ENCODE measurements at regions not wholly inside any gene's neighbourhood (a gene's known extent, or its start where the extent isn't known, plus 50 kb on each side); places are given as distances from the start of the nearest gene placed in this dataset.
"Not testable (repeated sequence)": the region's sequence is repeated elsewhere in the genome, so short reads cannot be mapped to it uniquely, and the experiment has no call there.

DNA sequence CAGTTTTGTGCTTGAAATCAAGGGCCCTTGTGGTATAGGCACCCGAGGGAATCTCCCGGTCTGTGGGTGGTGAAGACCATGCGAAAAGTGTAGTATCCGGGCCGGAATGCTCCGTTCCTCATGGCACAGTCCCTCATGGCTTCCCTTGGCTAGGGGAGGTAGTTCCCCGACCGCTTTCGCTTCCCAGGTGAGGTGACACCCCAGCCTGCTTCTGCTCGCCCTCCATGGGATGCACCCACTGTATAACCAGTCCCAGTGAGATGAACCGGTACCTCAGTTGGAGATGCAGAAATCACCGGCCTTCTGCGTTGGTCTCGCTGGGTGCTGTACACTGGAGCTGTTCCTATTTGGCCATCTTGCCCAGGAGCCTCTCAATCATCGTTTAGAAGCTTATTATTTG lies 195.7 kb upstream of the POT1 start:
- no peak for DNase-seq (ENCODE audit: low read depth, low spot score)
- H3K27ac ChIP-seq, result no peak overlapping the region

DNA sequence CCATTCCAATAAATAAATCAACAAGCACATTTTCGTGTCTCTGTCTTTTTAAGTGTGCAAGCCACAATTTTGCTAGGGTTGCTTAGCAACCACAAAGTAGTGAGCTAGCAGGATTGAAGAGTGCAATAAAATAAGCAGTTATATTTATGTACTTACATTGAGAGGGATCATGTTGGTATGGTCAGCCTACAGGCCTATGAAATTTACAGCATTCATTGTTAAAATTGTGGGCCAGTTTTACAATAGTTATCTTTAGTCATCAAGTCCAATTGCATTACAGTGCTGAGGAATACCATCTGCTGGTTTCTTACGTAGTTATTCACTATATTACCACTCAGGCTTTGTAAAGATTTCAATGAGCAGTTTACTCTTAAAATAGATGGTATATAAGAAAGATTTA lies 192.5 kb upstream of the POT1 start:
- H3K27ac ChIP-seq, result no peak overlapping the region
- no peak for DNase-seq (ENCODE audit: low read depth, low spot score)

DNA sequence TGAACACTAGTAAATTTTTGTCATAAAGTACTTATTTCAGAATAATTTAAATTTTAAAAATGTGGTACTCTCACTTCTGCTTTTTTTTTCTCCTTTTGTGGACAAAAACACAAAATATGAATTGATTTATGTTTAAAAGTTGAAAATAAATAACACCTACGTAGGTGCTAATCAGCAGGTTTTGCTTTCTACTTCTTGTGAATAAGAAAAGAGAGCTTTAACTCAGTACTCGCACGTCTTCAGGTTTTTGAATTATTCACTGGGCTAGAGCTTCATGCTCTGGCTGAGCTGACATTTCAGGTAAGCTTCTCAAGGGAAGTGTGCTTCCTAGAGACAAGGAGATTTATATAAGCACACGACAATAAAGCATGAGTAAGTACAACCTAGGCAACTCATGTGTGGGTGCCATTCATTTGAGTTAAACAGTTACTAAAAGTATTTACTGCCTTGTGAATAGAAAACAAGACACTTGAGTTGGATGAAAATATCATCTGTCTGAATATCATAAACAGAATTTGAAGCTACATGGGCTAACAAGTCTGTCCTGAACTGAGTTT lies 190.0 kb upstream of the POT1 start:
- H3K27ac ChIP-seq, result no peak overlapping the region
- DNase-seq (ENCODE audit: low read depth, low spot score), result no peak

DNA sequence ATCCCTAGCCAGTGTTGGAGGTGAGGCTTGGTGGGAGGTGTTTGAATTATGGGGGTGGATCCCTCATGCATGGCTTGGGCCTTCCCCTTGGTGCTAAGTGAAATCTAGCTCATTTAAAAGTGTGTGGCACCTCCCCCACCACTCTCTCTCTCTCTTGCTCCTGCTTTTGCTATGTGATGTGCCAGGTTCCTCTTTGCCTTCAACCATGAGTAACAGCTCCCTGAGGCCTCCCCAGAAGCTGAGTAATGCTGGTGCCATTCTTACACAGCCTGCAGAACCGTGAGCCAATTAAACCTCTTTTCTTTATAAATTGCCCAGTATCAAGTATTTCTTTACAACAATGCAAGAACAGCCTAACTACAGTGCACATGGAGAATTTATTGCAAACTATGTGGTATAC lies 188.8 kb upstream of the POT1 start:
- H3K27ac ChIP-seq, result no peak overlapping the region

DNA sequence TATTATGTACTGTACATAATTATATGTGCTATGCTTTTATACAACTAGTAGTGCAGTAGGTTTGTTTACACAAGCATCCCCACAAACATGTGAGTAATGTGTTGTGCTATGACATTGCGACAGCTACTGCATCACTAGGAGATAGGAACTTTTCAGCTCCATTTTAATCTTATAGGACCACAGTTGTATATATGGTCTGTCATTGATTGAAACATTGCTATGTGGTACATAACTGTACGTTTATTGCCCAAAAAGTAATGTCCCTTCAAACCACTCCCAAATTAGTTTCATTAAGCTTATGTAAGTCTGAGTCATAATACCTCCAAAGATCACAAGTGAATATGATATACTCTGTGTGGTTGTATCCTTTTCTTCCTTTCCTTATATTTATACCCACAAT lies 183.2 kb upstream of the POT1 start:
- H3K27ac ChIP-seq, result no peak overlapping the region
- no peak for DNase-seq (ENCODE audit: low read depth, low spot score)

More for the DNA sequence above, 188.8 kb upstream of the POT1 start:
- no peak for DNase-seq (ENCODE audit: low read depth, low spot score)

DNA sequence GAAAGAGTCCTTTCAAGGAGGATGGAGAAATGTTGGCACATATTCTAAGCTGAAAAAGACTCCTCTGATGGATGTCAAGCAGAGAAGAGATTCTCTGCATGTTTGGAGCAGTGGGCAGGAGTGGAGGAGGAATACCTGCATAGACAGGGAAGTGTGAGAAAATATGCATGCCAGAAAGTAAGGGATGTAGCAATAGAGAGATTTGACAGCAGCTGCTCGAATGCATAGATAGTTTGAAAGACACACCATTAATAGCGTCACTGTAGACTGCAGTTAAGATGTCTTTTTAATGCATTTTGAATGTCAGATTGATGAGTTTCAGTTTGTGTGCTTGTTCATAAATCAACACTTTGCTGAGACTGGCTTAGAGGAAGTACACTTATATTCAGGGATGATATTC lies 169.9 kb upstream of the POT1 start:
- DNase-seq (ENCODE audit: low read depth, low spot score), result no peak
- H3K27ac ChIP-seq, result no peak overlapping the region

DNA sequence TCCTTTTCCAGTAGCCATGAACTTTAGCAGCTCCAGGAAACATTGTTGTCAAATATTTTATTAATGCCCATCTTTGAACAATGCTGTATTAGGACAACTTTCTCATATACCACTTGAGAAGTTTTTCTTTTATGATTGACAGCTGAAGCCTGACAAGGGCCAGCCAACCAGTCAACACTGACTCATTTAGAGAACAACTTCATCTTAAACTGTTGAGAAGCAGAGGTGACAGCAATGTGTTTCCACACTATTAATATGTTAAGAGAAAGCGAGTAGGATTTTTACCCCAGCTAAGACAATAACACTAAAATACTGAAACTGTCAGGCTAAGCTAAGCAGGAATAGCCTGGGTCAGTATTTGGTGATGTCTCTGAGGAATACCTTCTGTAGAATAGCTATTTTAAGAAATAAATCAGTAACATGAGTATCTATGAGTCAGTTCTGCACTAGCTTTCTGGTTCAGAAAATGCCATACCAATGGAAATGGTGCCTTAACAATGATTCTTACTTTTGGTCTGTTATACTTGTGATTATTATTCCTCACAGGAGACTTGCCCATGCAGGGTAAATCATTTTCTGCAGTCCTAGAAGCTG lies 168.8 kb upstream of the POT1 start:
- H3K27ac ChIP-seq, result no peak overlapping the region
- no peak for DNase-seq (ENCODE audit: low read depth, low spot score)

DNA sequence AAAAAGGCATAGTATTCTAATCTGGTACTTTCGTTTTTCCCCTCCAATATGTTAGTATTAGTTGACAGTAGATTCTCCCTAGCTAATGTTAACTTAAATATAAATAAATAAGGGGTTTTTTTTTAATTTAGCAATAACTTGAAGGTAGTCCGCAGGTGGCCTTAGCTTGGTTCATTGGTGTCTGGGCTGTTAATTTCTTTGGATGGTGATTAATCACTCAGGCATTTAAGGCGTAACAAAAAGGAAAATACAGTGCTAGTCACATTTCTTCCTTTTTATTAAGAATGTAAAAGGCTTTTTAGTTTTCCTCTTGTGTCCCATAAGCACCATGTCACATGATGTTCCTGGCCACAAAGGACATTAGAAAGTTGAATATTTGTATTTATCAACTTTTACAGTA lies 161.0 kb upstream of the POT1 start:
- no peak for DNase-seq (ENCODE audit: low read depth, low spot score)
- peak overlapping the region; percentile 72 for H3K27ac ChIP-seq

DNA sequence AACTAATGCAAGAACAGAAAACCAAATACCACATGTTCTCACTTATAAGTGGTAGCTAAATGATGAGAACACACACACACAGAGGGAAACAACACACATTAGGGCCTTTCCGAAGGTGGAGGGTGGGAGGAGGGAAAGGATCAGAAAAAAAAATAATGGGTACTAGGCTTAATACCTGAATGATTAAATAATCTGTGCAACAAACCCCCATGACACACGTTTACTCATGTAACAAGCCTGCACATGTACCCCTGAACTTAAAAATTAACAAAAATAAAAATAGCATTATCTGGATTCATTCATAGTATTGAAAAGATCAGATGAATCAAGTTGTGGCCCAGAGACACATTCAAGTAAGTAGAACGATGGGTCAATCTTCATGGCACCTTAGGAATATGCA lies 159.5 kb upstream of the POT1 start:
- H3K27ac ChIP-seq, result peak overlapping the region; percentile 72
- DNase-seq (ENCODE audit: low read depth, low spot score), result no peak

DNA sequence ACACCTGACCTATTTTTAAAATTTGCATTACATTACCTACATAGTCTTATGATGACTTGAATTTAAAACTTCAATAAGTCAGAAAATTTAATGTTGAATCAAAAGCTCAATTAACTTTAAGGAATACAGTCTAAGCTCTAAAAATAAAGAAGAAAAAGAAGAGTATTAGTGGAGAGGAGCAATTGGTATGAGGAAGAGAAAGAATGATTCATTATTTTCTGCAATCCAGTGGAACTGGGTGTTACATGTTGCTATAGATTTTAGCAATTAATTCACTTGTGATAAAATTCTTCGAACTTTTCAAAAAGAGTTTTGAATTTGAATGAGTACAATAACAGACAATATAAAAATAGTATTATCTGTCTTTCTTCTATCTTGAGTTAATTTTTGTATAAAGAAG lies 158.9 kb upstream of the POT1 start:
- no peak for DNase-seq (ENCODE audit: low read depth, low spot score)
- peak overlapping the region; percentile 72 for H3K27ac ChIP-seq

DNA sequence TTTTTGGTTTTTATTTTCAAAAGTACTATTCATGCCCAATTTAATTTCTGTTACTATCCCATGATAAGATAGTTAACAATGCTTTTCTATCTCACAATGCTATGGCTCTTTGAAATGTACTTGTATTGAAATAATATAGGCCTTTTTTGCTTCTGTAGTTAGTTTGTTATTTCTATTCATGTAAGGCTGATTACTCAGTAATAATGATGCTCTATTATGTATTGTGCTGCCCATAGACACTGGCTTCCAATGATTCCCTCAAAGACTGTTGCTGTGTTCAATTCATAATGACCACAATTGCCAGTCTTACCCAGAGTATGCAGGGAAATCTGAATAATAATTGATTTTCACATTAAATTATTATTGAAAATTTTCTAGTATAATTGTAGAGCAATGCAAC lies 155.5 kb upstream of the POT1 start:
- no peak for DNase-seq (ENCODE audit: low read depth, low spot score)
- H3K27ac ChIP-seq, result no peak overlapping the region

DNA sequence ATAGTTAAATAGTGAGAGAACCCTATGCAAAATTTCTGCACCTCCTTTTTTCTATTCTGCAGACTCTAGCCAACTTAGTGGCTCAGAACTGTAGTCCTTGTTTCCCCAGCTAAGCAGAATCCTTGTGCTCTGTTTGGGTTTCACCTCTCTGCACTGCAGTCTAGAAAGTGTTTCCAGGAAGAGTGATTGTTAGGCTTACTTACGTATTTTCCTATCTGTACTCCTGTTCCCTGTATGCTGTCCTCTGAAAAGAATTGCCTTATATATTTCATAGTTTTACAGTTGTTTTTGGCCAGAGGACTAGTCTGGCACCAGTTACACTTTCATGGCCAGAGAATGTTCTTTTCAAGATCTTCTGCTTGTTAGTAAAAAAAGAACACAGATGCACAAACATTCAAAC lies 154.6 kb upstream of the POT1 start:
- DNase-seq (ENCODE audit: low read depth, low spot score), result no peak
- no peak overlapping the region for H3K27ac ChIP-seq

DNA sequence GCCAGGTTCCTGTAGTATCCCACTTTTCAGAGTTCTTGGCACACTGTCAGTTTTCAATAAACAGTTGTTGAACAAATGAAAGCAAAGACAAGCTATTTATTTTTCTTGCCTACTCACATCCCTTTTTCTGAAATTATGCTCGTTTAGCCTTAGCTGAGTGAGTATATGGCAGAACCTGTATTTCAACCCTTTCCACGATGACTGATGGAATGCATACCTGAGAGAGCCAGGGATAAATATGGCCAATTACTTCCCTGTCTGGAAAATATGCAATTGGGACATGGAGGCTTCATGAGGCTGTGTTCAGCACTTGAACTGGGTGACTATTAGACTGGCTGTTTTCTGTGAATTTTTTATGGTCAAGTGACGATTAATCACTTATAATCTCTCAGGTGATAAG lies 144.5 kb upstream of the POT1 start:
- DNase-seq (ENCODE audit: low read depth, low spot score), result peak; percentile 37

DNA sequence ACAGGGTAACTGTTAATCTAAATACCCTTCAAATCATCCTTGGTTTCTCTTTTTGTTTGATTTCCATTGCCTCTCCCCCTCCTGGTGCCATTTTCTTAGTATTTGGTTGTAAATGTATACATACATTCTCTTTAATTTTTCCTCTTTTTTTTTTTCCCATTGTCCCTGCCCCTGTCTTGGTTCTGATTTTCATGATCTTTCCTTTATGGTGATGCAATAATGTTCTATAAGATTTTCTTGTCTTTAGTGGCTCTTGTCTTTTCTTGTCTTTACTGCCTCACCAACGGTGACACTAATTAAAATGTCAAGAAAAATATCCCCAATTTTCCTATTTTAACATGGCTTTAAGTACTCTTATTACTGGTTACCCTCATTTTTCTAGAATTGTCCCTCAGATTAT lies 135.9 kb upstream of the POT1 start:
- DNase-seq (ENCODE audit: low read depth, low spot score), result no peak
- no peak overlapping the region for H3K27ac ChIP-seq

More for the DNA sequence above, 144.5 kb upstream of the POT1 start:
- H3K27ac ChIP-seq, result peak overlapping the region; percentile 20

DNA sequence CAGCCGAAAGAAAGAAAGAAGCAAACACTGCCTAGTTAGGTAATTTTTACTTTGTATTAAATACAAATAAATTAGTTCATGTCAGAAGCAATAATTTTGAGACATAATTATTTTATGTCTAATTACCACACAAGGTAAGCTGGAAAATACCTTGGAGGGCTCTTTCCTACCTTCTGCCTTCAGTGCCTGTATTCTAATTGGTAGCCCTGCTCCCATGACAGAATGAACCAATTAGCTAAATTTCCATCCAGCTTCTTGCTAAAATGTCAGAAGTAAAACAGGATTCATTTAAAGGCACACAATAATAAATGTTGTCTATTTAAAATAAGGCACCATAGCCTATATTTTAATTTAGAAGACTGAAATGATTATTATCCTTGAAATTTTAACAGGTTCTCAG lies 135.4 kb upstream of the POT1 start:
- DNase-seq (ENCODE audit: low read depth, low spot score), result no peak
- H3K27ac ChIP-seq, result no peak overlapping the region

DNA sequence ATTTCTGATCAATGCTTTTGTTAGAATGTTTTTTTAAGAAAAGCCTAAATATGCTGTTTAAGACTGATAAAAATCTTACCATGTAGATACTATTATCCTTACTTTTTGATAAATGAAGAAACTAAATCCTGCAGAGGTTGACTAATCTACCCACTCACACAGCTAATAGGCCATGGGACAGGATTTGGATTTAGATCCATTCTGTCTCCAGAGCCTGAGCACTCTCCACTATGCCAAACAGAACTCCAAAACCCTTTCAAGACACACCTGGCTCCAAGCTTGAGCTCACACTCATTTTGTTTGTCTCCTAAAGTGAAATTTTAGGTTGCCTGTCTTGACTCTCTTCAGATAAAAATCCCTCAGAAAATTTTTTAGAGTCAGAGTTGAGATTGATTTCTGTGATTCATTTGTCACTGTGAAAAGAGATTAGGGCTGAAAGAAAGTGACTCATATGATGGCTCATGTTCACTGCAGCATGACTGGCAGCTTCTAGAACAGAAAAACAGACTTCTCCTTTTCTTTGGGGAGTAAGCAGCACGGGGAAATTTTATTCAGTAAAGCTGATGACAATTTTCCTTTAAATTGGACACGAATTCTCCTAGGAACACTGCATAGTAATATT lies 132.3 kb upstream of the POT1 start:
- peak; percentile 24 for DNase-seq (ENCODE audit: low read depth, low spot score)
- H3K27ac ChIP-seq, result peak overlapping the region; percentile 56

DNA sequence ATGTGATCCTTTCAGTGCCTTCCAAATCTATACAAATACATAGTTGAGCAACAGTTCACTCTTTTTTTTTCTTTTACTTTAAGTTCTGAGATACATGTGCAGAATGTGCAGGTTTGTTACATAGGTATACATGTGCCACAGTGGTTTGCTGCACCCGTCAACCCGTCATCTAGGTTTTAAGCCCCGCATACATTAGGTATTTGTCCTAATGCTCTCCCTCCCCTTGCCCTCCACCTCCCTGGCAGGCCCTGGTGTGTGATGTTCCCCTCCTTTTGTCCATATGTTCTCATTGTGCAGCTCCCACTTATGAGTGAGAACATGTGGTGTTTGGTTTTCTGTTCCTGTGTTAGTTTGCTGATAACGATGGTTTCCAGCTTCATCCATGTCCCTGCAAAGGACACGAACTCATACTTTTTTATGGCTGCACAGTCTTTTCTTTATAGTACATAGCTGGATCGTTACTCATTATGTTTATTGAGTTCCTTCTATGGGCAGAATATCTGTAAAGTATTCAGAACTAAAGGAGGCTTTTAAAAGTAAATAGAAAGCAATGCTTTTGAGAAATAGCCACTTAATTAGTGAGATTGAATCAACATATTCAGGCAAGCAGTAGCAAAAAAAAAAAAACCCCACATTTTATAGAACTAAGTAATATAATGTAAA lies 131.6 kb upstream of the POT1 start:
- peak overlapping the region; percentile 56 for H3K27ac ChIP-seq
- not testable (repeated sequence) for DNase-seq (ENCODE audit: low read depth, low spot score)

DNA sequence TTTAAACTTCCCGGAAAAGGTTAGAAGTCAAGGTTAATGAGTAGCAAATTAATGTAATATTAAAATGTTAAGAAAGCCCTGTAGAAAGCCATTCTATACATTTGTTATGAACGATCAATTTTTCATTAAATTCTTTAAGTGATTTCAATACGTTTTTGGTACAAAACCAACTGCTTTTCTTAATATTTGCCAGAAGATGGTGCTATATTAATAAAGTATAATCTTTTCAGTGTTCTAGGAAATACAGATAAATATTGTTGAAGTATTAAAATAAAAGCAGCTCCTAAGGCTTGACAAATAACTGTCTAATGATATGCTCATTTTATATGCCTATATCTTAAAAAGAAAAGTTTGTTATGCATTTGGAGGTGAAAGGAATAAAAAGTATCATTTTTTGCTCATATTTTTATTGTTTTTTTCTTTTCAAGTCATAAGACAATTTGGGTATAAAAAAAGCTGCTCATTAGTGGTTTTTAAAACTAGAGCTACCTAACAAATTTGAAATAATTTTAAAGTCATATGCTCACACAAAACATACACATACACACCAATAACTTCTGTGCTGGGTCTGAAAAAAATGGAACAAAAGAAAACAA lies 130.3 kb upstream of the POT1 start:
- H3K27ac ChIP-seq, result no peak overlapping the region
- DNase-seq (ENCODE audit: low read depth, low spot score), result no peak

DNA sequence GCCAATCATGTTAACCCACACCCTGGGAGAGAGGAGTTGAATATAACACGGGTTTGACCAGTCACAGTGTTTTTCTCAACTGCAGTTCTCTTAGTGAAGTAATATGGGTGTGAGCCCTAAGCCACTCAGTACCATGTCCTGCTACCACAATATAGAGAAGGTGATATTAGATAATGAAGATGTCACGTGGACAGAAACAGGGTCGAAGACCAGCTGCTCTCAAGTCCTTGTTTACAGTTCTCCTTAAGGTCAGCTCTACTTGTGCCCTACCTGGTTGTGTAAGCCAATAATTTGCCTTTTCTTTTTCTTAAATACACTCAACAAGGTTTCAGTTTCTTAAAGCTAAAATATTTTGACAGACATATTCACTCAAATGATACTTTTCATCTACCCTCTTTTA lies 128.3 kb upstream of the POT1 start:
- H3K27ac ChIP-seq, result no peak overlapping the region
- no peak for DNase-seq (ENCODE audit: low read depth, low spot score)

DNA sequence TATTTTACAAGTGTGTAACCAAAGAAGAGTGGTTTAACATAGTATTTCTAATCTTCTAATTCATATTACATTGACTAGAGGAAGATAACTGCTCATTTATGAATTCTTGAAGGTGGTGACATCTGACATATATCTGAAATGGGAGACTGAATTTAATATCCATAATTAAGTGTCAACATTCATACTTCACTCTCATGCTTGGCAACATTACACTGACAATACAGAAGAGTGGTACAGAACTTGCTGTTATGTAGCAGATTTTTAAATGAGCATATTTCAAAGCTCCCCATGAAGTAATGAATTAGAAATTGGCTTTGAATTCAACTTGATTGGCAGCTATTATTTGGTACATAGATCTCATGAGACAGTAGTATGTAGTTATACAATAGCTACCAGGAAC lies 125.8 kb upstream of the POT1 start:
- no peak overlapping the region for H3K27ac ChIP-seq
- no peak for DNase-seq (ENCODE audit: low read depth, low spot score)

DNA sequence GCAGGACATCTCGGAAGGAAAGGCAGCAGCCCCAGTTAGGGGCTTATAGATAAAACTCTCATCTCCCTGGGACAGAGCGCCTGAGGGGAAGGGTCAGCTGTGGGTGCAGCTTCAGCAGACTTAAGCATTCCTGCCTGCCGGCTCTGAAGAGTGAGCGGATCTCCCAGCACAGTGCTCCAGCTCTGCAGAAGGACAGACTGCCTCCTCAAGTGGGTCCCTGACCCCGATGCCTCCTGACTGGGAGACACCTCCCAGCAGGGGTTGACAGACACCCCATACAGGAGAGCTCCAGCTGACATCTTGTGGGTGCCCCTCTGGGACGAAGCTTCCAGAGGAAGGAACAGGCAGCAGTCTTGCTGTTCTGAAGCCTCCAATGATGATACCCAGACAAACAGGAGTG lies 117.1 kb upstream of the POT1 start:
- no peak for DNase-seq (ENCODE audit: low read depth, low spot score)
- no peak overlapping the region for H3K27ac ChIP-seq

Data from epithelial cell of prostate (primary cell).